ENCODE measurements at regions not wholly inside any gene's neighbourhood (a gene's known extent, or its start where the extent isn't known, plus 50 kb on each side); places are given as distances from the start of the nearest gene placed in this dataset.
"Not testable (repeated sequence)": the region's sequence is repeated elsewhere in the genome, so short reads cannot be mapped to it uniquely, and the experiment has no call there.

DNA sequence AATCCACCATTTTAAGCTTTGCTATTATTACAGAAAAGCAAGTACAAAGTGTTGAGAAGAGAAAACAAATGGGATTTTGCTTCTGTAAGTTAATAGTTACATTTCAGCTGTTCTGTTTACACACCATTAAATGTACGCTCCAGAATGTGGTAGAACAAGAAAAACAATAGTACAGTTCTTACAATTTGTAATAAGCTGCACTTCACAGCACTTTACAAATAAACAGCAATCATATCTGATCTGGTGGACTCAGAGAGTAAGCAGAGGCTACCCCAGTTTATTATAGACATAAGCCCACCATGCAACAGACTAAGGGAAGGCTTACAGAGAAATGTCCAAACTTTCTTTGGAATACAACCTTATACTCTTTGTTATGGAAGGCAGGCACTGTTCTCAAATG is 126.4 kb downstream of the OXSM start:
- no peak for DNase-seq (ENCODE audit: low spot score)
- TF ChIP-seq, protein P1, sequence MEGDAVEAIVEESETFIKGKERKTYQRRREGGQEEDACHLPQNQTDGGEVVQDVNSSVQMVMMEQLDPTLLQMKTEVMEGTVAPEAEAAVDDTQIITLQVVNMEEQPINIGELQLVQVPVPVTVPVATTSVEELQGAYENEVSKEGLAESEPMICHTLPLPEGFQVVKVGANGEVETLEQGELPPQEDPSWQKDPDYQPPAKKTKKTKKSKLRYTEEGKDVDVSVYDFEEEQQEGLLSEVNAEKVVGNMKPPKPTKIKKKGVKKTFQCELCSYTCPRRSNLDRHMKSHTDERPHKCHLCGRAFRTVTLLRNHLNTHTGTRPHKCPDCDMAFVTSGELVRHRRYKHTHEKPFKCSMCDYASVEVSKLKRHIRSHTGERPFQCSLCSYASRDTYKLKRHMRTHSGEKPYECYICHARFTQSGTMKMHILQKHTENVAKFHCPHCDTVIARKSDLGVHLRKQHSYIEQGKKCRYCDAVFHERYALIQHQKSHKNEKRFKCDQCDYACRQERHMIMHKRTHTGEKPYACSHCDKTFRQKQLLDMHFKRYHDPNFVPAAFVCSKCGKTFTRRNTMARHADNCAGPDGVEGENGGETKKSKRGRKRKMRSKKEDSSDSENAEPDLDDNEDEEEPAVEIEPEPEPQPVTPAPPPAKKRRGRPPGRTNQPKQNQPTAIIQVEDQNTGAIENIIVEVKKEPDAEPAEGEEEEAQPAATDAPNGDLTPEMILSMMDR (IDR thresholded peaks at IDR 0.05; ENCODE audit: extremely low read depth, insufficient read depth, missing control alignments): no peak
- in situ Hi-C loops (cut with MboI; ENCODE audit: low pct_unique_long_range_greater_than_20kb, low sequenced_read_pairs, unreplicated experiment): no loop called here

DNA sequence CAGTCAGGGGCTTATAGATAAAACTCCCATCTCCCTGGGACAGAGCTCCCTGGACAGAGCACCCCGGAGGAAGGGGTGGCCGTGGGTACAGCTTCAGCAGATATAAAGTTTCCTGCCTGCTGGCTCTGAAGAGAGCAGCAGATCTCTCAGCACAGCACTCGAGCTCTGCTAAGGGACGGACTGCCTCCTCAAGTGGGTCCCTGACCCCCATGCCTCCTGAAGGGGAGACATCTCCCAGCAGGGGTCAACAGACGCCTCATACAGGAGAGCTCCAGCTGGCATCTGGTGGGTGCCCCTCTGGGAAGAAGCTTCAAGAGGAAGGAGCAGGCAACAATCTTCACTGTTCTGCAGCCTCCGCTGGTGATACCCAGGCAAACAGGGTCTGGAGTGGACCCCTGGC is 142.1 kb downstream of the OXSM start:
- in situ Hi-C loops (cut with MboI; ENCODE audit: low pct_unique_long_range_greater_than_20kb, low sequenced_read_pairs, unreplicated experiment); DNase-seq (ENCODE audit: low spot score): not testable (repeated sequence)

DNA sequence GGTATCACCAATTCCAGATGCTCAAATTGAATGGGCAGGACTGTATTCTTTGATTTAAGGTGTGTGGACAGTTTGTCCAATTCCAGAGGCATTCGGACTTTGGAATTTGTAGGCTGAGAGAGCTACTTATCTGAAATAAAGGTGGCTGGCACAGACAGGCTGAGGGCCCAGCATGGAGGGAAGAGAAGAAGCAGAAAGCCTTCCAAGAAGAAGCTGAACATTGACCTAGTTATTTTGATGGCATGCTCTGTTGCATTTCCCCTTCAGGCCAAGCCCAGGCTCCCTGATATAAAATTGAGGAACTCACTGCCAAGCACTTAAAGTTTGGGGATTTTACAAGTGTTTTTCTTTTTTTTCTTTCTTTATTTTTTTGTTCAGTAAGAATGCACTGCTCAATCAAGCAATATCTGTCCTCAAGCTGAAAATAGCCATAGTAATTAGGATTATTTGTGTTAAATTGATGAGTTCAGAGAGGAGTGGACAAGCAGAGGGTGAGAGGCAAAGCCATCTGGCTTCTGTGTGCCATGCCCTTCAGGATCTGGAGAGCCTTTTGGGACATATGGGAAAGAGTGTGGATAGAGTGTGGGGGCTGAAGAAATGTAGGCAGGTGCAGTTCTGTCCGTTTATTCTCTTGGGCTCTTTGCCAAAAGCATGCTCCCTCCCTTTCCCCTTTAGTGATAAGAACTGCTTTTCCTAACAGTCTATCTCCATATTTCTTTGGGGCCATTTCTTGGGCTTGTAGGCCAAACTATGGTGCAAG is 148.9 kb downstream of the OXSM start:
- DNase-seq (ENCODE audit: low spot score): no peak
- in situ Hi-C loops (cut with MboI; ENCODE audit: low pct_unique_long_range_greater_than_20kb, low sequenced_read_pairs, unreplicated experiment): no loop called here
- TF ChIP-seq, protein P1 (IDR thresholded peaks at IDR 0.05; ENCODE audit: extremely low read depth, insufficient read depth, missing control alignments): no peak

DNA sequence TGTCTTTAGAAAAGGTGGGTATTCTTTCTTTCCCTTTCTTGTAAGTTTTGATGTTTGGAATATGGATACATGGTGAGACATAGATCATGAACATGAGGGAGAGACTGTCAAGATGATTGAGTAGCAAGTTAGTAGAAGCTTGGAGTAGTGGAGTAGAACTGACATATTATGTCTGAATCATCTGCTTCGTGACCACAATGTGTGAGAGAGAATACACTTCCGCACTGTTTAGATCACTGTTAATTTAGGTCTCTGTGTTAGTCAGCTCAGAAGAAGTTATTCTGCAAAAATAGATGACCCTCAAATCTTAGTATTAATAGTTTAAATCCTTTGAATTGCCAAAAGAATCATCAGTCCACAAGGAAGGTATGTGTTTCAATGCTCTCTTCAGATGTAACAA is 151.0 kb downstream of the OXSM start:
- in situ Hi-C loops (cut with MboI; ENCODE audit: low pct_unique_long_range_greater_than_20kb, low sequenced_read_pairs, unreplicated experiment): no loop called here
- no peak for DNase-seq (ENCODE audit: low spot score)
- TF ChIP-seq, protein P1 (IDR thresholded peaks at IDR 0.05; ENCODE audit: extremely low read depth, insufficient read depth, missing control alignments): no peak

DNA sequence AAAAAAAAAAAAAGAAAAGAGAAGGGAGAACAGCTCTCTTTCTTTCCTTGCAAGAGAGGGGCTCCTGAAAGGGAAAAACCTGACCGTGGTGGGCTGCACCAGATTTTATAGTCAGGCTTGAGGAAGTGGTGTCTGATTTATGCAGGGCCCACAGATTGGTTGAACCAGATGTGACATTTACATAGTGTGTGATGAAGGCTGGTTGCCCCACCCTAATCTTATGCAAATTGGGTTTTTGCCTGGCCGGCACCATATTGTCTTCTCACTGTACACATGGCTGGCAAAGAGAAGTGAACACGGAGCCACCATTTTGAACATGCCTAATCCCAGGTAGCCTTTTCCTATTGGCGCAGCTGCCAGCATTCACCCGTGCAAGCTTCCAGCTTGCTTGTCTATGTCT is 154.4 kb downstream of the OXSM start:
- DNase-seq (ENCODE audit: low spot score): no peak
- TF ChIP-seq, protein P1 (IDR thresholded peaks at IDR 0.05; ENCODE audit: extremely low read depth, insufficient read depth, missing control alignments): no peak
- in situ Hi-C loops (cut with MboI; ENCODE audit: low pct_unique_long_range_greater_than_20kb, low sequenced_read_pairs, unreplicated experiment): no loop called here

DNA sequence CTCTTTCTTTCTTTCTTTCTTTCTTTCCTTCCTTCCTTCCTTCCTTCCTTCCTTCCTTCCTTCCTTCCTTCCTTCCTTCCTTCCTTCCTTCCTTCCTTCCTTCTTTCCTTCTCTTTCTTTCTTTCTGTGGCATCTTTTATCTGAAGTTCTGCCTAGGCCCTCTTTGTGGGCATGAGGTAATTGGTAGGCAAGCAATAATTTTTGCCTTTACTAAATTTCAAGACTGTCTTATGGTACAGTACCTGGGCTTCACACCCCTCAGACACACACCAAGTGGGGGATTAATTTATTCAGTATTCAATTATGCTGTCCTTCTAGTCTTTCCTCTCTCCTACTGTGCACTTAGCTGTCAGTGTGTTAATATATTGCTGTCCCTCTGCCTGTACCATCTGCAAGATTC is 155.5 kb downstream of the OXSM start:
- TF ChIP-seq, protein P1 (IDR thresholded peaks at IDR 0.05; ENCODE audit: extremely low read depth, insufficient read depth, missing control alignments): no peak
- in situ Hi-C loops (cut with MboI; ENCODE audit: low pct_unique_long_range_greater_than_20kb, low sequenced_read_pairs, unreplicated experiment): no loop called here
- DNase-seq (ENCODE audit: low spot score): no peak

DNA sequence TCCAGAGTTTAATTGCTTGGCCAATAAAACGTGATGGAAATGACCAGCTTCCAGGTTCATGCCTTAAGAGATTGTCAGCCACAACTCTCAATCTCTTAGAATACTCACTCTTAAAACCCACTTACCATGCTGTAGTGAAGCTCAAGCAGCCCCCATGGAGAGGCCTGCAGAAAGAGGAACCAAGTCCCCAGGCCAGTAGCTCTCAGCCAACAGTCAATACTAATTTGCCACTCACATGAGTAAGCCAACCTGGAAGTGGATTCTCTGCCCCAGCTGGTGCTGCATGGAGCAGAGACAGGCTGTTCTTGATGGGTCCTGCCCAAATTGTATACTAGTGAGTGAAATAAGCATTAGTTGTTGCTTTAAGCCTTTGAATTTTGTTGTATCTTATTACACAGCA is 155.9 kb downstream of the OXSM start:
- in situ Hi-C loops (cut with MboI; ENCODE audit: low pct_unique_long_range_greater_than_20kb, low sequenced_read_pairs, unreplicated experiment): no loop called here
- TF ChIP-seq, protein P1 (IDR thresholded peaks at IDR 0.05; ENCODE audit: extremely low read depth, insufficient read depth, missing control alignments): no peak
- no peak for DNase-seq (ENCODE audit: low spot score)

Data from GM13977 (cell line).